GM19240 (cell line): ENCODE measurements at regions not wholly inside any gene's neighbourhood (a gene's known extent, or its start where the extent isn't known, plus 50 kb on each side); places are given as distances from the start of the nearest gene placed in this dataset.

ENCODE experiments used
- DNase-seq: peaks from one replicate; pipeline ENCODE4 v3.0.0; 2011; ENCODE audit warnings: low spot score; ENCODE audit not compliant: insufficient read length

GRCh38 chr12:97177481-97177880, 270.4 kb downstream of the NEDD1 start:
- DNase-seq: no peak

- no peak for DNase-seq
These were observed 274.7 kb downstream of the NEDD1 start for GRCh38 chr12:97181571-97182265.

GRCh38 chr12:97182769-97183168, 275.7 kb downstream of the NEDD1 start:
- no peak for DNase-seq

DNA sequence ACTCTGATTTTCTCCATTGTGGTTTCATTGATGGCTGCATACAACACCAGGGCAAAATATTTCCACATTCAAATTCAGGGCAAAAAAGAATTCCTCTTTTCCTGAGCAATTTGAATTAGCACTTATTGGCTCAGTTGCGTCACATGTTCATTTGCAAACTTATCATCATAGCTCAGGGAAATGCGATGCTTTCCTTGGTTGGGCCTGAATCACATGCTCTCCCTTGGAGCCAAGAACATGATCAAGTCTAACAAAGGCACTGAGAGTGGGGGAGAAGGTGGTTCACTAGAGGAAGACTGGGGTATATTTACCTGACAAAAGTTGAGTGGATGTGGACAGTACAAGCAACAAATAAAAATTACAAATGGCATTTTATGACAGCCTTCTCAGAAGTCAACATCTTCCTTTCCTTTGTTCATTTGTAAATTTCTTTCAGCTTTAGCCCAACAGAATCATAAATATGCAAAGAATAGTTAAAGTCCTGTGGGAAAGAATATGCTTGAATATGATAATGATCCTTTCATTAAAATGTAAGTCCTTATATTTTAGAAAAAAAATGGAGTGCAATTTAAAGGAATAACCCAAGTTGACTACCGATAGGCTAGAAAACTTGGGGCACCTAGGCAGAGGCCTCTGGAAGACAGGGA, 277.2 kb downstream of the NEDD1 start:
- DNase-seq: no peak

- DNase-seq: no peak
These were observed 277.0 kb upstream of the RMST start for GRCh38 chr12:97185567-97185966.

- DNase-seq: no peak
These were observed 268.1 kb upstream of the RMST start for GRCh38 chr12:97194546-97194945.

- DNase-seq: no peak
These were observed 262.4 kb upstream of the RMST start for GRCh38 chr12:97200181-97200580.

GRCh38 chr12:97203408-97203807, 259.2 kb upstream of the RMST start:
- no peak for DNase-seq

DNA sequence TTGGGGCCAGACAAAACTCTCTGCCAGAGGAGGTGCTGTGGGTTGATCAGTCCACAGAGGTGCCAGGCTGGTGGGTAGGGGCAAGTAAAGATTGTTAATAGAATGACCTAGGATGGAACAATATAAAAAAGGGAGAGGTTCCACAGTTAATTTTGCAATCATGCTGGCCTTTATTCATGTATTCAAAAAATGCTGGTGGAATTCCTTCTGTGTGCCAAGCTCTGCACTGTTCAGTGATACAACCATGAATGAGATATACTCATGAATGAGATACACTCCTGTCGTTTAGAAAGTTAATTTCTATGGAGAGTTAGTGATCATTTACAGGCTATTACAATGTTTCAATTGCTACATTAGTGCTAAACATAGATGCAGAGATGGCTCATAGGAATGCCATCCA, 252.6 kb upstream of the RMST start:
- no peak for DNase-seq

- DNase-seq: no peak
These were observed 251.1 kb upstream of the RMST start for GRCh38 chr12:97211416-97211930.

GRCh38 chr12:97216848-97217247, 245.8 kb upstream of the RMST start:
- DNase-seq: no peak

GRCh38 chr12:97222391-97222790, 240.2 kb upstream of the RMST start:
- DNase-seq: no peak

GRCh38 chr12:97223419-97223818, 239.2 kb upstream of the RMST start:
- DNase-seq: no peak

DNA sequence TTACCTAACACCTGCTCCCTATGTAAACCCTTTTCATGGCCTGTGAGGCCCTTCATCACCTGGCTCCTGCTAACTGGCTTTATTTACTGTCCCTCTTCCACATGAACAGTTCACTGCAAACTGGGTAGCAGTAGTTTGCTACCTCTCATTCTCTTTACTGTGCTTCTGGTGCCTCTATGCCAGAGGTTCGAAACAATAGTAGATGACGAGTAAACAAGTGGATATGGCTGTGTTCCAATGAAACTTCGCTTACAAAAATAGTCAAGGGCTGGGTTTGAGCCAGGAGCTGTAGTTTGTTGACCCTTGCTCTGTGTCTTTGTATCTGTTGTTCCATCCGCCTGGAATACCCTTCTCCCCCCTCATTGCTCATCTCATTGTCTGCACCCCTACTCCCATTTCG, 233.6 kb upstream of the RMST start:
- no peak for DNase-seq

GRCh38 chr12:97235102-97235501, 227.5 kb upstream of the RMST start:
- no peak for DNase-seq

DNA sequence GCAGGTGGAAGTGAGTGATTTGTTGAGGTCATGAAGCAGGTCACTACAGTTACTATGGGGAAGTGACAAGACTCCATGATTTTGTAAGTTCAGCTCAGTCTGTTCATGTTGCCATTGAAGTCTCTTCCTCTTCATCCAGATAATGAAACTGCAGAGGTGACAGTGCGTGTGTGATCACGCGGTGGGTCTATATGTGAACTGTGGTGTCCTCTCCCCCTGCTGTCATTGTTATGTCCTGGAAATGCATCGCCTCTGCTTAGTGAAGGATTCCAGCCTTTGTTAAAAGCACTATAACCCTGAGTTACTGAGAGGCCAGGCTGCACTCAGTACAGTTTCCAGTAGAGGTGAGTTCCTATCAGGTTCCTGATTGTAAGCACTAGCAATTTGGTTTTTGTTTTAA, 216.2 kb upstream of the RMST start:
- DNase-seq: no peak

DNA sequence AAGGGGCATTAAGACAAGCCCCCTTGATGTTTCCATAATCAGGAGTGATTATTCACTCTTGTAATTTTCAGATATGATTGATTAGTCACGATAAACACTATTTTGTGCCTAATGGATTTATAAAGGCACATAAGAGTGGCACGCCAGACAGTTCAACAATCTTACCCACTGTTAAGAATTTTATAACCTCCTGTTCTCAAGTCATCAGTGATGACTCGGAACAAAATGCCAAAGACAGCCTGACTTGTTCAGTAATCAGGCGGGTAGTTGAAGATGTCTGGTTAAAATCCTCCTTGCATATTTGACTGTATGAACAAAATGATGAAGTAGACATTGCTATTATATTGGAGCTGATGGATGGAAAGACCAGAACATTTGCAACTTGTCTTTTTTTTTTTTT, 212.1 kb upstream of the RMST start:
- DNase-seq: no peak

- no peak for DNase-seq
These were observed 204.9 kb upstream of the RMST start for GRCh38 chr12:97257726-97258125.

DNA sequence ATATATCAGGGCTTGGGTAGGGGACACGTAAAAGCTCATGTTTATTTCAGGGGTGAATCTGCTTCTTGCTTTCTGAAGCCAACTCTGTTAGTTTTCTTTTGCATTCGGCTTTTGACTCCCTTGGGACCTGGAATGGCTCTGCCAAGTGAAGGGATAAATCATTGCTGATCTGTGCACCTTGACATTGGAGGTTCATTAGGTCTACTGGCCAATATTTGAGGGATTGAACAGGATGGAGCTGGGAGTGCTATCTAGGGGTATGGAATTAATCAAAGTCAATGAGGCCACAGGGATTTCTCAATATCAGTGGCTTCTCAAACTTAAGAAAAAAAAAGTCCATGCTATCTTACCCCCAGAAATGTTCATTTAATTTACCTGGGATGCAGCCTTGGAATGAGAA, 203.5 kb upstream of the RMST start:
- no peak for DNase-seq

DNA sequence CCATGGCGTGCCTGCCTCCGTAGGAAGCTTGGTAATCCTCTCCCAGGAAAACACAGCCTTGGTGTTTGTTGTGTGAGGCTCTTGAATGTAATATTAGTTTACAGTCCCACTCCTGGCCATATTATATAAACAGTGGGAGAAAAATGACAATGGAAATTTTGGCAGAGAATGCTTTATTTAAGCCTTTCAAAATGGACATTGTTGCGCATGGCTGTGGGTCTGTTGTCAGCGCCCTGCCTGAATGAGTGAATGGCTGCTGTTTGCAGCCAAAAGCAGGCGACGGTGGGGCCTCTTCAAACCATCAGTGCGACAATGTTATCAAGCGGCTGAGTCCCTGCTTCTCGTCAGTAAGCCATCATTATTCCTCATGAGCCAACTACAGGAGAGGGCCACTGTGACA, 201.8 kb upstream of the RMST start:
- no peak for DNase-seq

GRCh38 chr12:97267166-97267565, 195.4 kb upstream of the RMST start:
- no peak for DNase-seq

DNA sequence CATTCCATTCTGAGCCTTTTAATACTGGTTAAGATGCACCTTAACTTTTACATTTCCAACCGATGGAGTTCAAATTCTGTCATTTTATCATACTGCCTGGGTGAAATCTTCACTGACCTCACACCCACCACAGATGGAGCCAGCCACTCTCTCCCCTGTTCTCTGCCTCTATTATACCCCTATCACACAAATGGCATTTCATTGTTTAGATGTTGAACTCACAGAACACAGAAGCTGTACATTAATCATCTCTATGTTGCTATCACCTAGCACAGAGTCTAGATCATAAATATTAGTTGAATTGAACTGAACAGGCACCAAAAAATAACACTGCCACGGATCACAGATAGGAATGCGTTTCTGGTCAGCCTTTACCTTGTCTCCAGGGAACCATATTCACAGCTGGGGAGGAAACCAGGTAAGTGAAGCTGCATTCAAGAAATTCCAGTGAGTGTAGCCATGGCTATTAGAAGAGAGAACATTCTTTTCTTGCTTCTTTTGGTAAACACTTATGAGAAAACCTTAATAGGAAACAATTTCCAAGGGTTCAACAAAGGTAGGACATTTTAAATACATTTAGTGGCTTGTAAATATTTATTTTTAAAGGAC, 194.9 kb upstream of the RMST start:
- DNase-seq: no peak

GRCh38 chr12:97272471-97272870, 190.1 kb upstream of the RMST start:
- DNase-seq: no peak
